Stimulated activated naive CD8-positive, alpha-beta T cell treated with anti-CD3 and anti-CD28 coated beads, Interleukin-15, Interleukin-2, amounts not matched to agents 100 U/mL and 50 U/mL, for 24 hours (primary cell): ENCODE measurements at regions not wholly inside any gene's neighbourhood (a gene's known extent, or its start where the extent isn't known, plus 50 kb on each side); places are given as distances from the start of the nearest gene placed in this dataset.

Source experiments
- ATAC-seq: fragments of 150-1000 bp; cut with Tn5 transposase; one replicate; pipeline ENCODE4 v1.10.0; 2021
- DNase-seq: peaks from one replicate; pipeline ENCODE4 v3.0.0; 2021

- ATAC-seq = no peak
- no peak for DNase-seq
These were observed 1443.5 kb upstream of the IGFBP7 start for GRCh38 chr4:58553679-58554078.

GRCh38 chr4:58553031-58553430 lies 1442.8 kb upstream of the IGFBP7 start:
- no peak for DNase-seq
- no peak for ATAC-seq

GRCh38 chr4:58551676-58552075 lies 1441.5 kb upstream of the IGFBP7 start:
- ATAC-seq (no peak), DNase-seq (no peak)

GRCh38 chr4:58543465-58543864 lies 1433.3 kb upstream of the IGFBP7 start:
- ATAC-seq (no peak), DNase-seq (no peak)

- DNase-seq = no peak
- ATAC-seq = no peak
These were observed 1431.7 kb upstream of the IGFBP7 start for GRCh38 chr4:58541926-58542325.

GRCh38 chr4:58522765-58523382 lies 1412.7 kb upstream of the IGFBP7 start:
- no peak for ATAC-seq

GRCh38 chr4:58515226-58515625 lies 1405.0 kb upstream of the IGFBP7 start:
- DNase-seq (no peak), ATAC-seq (no peak)

More at GRCh38 chr4:58522765-58523382, 1412.7 kb upstream of the IGFBP7 start:
- no peak for DNase-seq

GRCh38 chr4:58514299-58514698 lies 1404.1 kb upstream of the IGFBP7 start:
- ATAC-seq (no peak), DNase-seq (no peak)

- ATAC-seq (no peak), DNase-seq (no peak)
These were observed 1400.5 kb upstream of the IGFBP7 start for GRCh38 chr4:58510652-58511051.

- ATAC-seq (no peak), DNase-seq (no peak)
These were observed 1396.9 kb upstream of the IGFBP7 start for GRCh38 chr4:58507079-58507478.

- DNase-seq (no peak), ATAC-seq (no peak)
These were observed 1392.7 kb upstream of the IGFBP7 start for GRCh38 chr4:58502839-58503238.

GRCh38 chr4:58499182-58499581 lies 1389.0 kb upstream of the IGFBP7 start:
- ATAC-seq = no peak
- no peak for DNase-seq

- DNase-seq = no peak
- no peak for ATAC-seq
These were observed 1381.4 kb upstream of the IGFBP7 start for GRCh38 chr4:58491620-58492019.

- ATAC-seq = no peak
These were observed 1367.8 kb upstream of the IGFBP7 start for GRCh38 chr4:58477950-58478349.

GRCh38 chr4:58477513-58477912 lies 1367.3 kb upstream of the IGFBP7 start:
- DNase-seq = no peak
- no peak for ATAC-seq

More at GRCh38 chr4:58477950-58478349, 1367.8 kb upstream of the IGFBP7 start:
- DNase-seq = no peak

- ATAC-seq (no peak), DNase-seq (no peak)
These were observed 1364.9 kb upstream of the IGFBP7 start for GRCh38 chr4:58475097-58475496.

- DNase-seq (no peak), ATAC-seq (no peak)
These were observed 1354.8 kb upstream of the IGFBP7 start for GRCh38 chr4:58465031-58465430.

- DNase-seq (no peak), ATAC-seq (no peak)
These were observed 1346.7 kb upstream of the IGFBP7 start for GRCh38 chr4:58456727-58457384.

GRCh38 chr4:58453956-58454355 lies 1343.8 kb upstream of the IGFBP7 start:
- no peak for DNase-seq
- no peak for ATAC-seq

GRCh38 chr4:58451707-58452106 lies 1341.5 kb upstream of the IGFBP7 start:
- ATAC-seq (no peak), DNase-seq (no peak)

- no peak for ATAC-seq
- DNase-seq = no peak
These were observed 1325.7 kb upstream of the IGFBP7 start for GRCh38 chr4:58435871-58436270.

- ATAC-seq (no peak), DNase-seq (no peak)
These were observed 1303.7 kb upstream of the IGFBP7 start for GRCh38 chr4:58413849-58414248.

- no peak for DNase-seq
- ATAC-seq = no peak
These were observed 1301.7 kb upstream of the IGFBP7 start for GRCh38 chr4:58411904-58412303.

GRCh38 chr4:58406762-58407161 lies 1296.6 kb upstream of the IGFBP7 start:
- ATAC-seq (no peak), DNase-seq (no peak)
